ENCODE measurements at regions not wholly inside any gene's neighbourhood (a gene's known extent, or its start where the extent isn't known, plus 50 kb on each side); places are given as distances from the start of the nearest gene placed in this dataset.

DNA sequence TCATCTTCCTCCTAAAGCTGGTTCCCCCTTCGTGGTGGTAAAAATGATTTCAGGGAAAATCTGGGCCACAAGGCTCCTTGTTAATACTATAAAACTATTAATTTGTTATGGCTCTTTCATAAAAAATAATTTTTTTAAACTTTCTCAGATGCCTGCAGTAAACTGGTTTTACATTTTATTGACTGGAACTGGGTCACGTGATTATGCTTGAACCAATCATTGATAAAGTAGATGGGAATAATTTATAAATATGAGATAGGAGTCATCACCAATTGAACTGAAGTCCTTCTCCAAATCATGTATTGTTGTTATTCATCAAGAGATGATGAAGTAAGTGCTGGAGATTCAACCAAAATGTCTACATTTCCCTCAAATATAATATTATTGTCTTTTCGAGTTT, 138.4 kb downstream of the SLC17A6 start:
- TF ChIP-seq ZFP30 (CRISPR knock-in tag; IDR thresholded peaks at IDR 0.05) = no peak
- no peak for TF ChIP-seq TOX (CRISPR knock-in tag; IDR thresholded peaks at IDR 0.05; ENCODE audit: borderline replicate concordance)
- TF ChIP-seq OSR1 (CRISPR knock-in tag; IDR thresholded peaks at IDR 0.05) = no peak
- TF ChIP-seq, protein P1, sequence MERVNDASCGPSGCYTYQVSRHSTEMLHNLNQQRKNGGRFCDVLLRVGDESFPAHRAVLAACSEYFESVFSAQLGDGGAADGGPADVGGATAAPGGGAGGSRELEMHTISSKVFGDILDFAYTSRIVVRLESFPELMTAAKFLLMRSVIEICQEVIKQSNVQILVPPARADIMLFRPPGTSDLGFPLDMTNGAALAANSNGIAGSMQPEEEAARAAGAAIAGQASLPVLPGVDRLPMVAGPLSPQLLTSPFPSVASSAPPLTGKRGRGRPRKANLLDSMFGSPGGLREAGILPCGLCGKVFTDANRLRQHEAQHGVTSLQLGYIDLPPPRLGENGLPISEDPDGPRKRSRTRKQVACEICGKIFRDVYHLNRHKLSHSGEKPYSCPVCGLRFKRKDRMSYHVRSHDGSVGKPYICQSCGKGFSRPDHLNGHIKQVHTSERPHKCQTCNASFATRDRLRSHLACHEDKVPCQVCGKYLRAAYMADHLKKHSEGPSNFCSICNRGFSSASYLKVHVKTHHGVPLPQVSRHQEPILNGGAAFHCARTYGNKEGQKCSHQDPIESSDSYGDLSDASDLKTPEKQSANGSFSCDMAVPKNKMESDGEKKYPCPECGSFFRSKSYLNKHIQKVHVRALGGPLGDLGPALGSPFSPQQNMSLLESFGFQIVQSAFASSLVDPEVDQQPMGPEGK (CRISPR knock-in tag; IDR thresholded peaks at IDR 0.05; ENCODE audit: borderline replicate concordance) = no peak
- TF ChIP-seq SNAI2 (CRISPR knock-in tag; IDR thresholded peaks at IDR 0.05) = no peak
- TF ChIP-seq ZNF565 (CRISPR knock-in tag; conservative IDR thresholded peaks at IDR 0.05; ENCODE audit: low read depth) = no peak
- TF ChIP-seq ZFP3 (CRISPR knock-in tag; IDR thresholded peaks at IDR 0.05) = no peak

All from SK-N-SH treated with all-trans-retinoic acid at 6 μM for 48 hours (cell line).